Endothelial cell of umbilical vein (primary cell): ENCODE measurements at regions not wholly inside any gene's neighbourhood (a gene's known extent, or its start where the extent isn't known, plus 50 kb on each side); places are given as distances from the start of the nearest gene placed in this dataset.

Experiments
- BruUV-seq: library from RNA; stranded (reverse); fragments of 400-500 nt; replicated peaks from 2 replicates; lab custom pipeline; 2021; lab: Mats Ljungman, UMichigan
- CTCF ChIA-PET: fragments of 300-600, 350-600 bp; sonication (Branson Sonifier 250); formaldehyde crosslinking; loops from one replicate; lab custom pipeline; 2021; ENCODE audit warnings: antibody characterized with exemption, inconsistent platforms; lab: Charles Lee
- POLR2A ChIA-PET: fragments of 300-600, 350-600 bp; sonication (Branson Sonifier 250); formaldehyde crosslinking; loops from one replicate; lab custom pipeline; 2021; ENCODE audit warnings: antibody characterized with exemption, inconsistent platforms; lab: Charles Lee
- DNase-seq: peaks from one replicate; pipeline ENCODE4 v3.0.0-alpha.2; 2011; ENCODE audit warnings: low read depth, low spot score
- FAIRE-seq: peaks from 2 replicates; lab custom pipeline; 2011; peaks lifted over from hg19 to GRCh38; lab: Jason Lieb, UNC
- H2AFZ ChIP-seq: 2 replicates; pipeline ENCODE4 v1.6.0; 2012; ENCODE audit warnings: low read depth, low read length, control low read depth, inconsistent platforms
- H3K27ac ChIP-seq: 2 replicates; pipeline ENCODE4 v1.5.1; 2011; ENCODE audit warnings: low read depth, mild to moderate bottlenecking, control low read depth, low read length, moderate library complexity; ENCODE audit not compliant: insufficient read depth
- H3K27me3 ChIP-seq, 2 experiments: 2 replicates each; pipeline versions ENCODE4 v1.6.0 to v1.6.1; 2011; ENCODE audit warnings: low read length in 2 of 2, mixed read lengths in 1 of 2; ENCODE audit not compliant: control insufficient read depth in 2 of 2, insufficient read depth in 2 of 2
- H3K36me3 ChIP-seq, 2 experiments: 2 replicates in 1 of 2; 3 replicates in 1 of 2; pipeline ENCODE4 v1.5.1; 2011; ENCODE audit warnings: low read length in 2 of 2, mild to moderate bottlenecking in 1 of 2, moderate library complexity in 1 of 2; ENCODE audit not compliant: control insufficient read depth in 2 of 2, insufficient read depth in 2 of 2; ENCODE audit errors: extremely low read depth in 1 of 2
- H3K4me1 ChIP-seq: 3 replicates; pipeline ENCODE4 v1.5.1; 2011; ENCODE audit warnings: mild to moderate bottlenecking, low read length; ENCODE audit not compliant: control insufficient read depth, insufficient read depth; ENCODE audit errors: extremely low read depth
- H3K4me2 ChIP-seq: 2 replicates; pipeline ENCODE4 v1.6.1; 2011; ENCODE audit warnings: low read length, control low read depth, mixed read lengths; ENCODE audit not compliant: insufficient read depth
- H3K4me3 ChIP-seq, 3 experiments: fragments of 200-600 bp in 1 of 3; sonication (generic), shearing (Covaris generic) in 1 of 3; replicated peaks in 1 of 3; 2 replicates each; pipeline ENCODE4 v1.5.1; 2011 to 2016; ENCODE audit warnings: control low read depth in 3 of 3, low read length in 3 of 3, mild to moderate bottlenecking in 2 of 3, inconsistent platforms in 1 of 3, low read depth in 1 of 3, moderate library complexity in 1 of 3; ENCODE audit not compliant: insufficient read depth in 1 of 3
- H3K79me2 ChIP-seq: 2 replicates; pipeline ENCODE4 v1.6.0; 2012; ENCODE audit warnings: low read length, inconsistent platforms; ENCODE audit not compliant: control insufficient read depth, insufficient read depth
- H3K9ac ChIP-seq: replicated peaks from 2 replicates; pipeline ENCODE3; 2011; ENCODE audit warnings: low read length, control low read depth; ENCODE audit not compliant: insufficient read depth; ENCODE audit errors: extremely low read depth
- H3K9me1 ChIP-seq: replicated peaks from 3 replicates; pipeline ENCODE4 v1.6.0; 2011; ENCODE audit warnings: mild to moderate bottlenecking, low read length; ENCODE audit not compliant: control insufficient read depth, insufficient read depth; ENCODE audit errors: extremely low read depth
- H3K9me3 ChIP-seq: replicated peaks from 2 replicates; pipeline ENCODE4 v1.5.1; 2012; ENCODE audit warnings: low read length, inconsistent platforms; ENCODE audit not compliant: control insufficient read depth, insufficient read depth
- H4K20me1 ChIP-seq: replicated peaks from 2 replicates; pipeline ENCODE3; 2011; ENCODE audit warnings: mild to moderate bottlenecking, low read length; ENCODE audit not compliant: control insufficient read depth, insufficient read depth; ENCODE audit errors: extremely low read depth
- CTCF ChIP-seq, 2 donors: IDR thresholded peaks; 1 replicate in 1 of 2; 2 replicates in 1 of 2; pipeline ENCODE4 v1.5.1; 2011; ENCODE audit warnings: low read length in 2 of 2, mild to moderate bottlenecking in 2 of 2, moderate library complexity in 2 of 2, control low read depth in 1 of 2, inconsistent platforms in 1 of 2, low read depth in 1 of 2; ENCODE audit not compliant: insufficient read depth in 1 of 2; ENCODE audit errors: extremely low read depth in 1 of 2
- EZH2 ChIP-seq: IDR thresholded peaks from 2 replicates; pipeline ENCODE4 v1.6.1; 2012; ENCODE audit warnings: borderline replicate concordance, low read depth, mild to moderate bottlenecking, moderate library complexity, low read length, inconsistent platforms; ENCODE audit not compliant: severe bottlenecking
- FOS ChIP-seq: IDR thresholded peaks from 2 replicates; pipeline ENCODE4 v1.6.1; 2011; ENCODE audit warnings: mild to moderate bottlenecking, low read length, moderate library complexity, borderline replicate concordance; ENCODE audit not compliant: insufficient read depth
- GATA2 ChIP-seq: IDR thresholded peaks from 2 replicates; pipeline ENCODE4 v1.7.0; 2011; ENCODE audit warnings: low read depth, mild to moderate bottlenecking, moderate library complexity, mixed read lengths, low read length; ENCODE audit not compliant: insufficient read length, insufficient read depth
- JUN ChIP-seq: IDR thresholded peaks from 2 replicates; pipeline ENCODE4 v1.6.1; 2011; ENCODE audit warnings: borderline replicate concordance, low read depth; ENCODE audit not compliant: insufficient read length, insufficient read depth
- MYC ChIP-seq: IDR thresholded peaks from one replicate; pipeline ENCODE4 v1.6.1; 2011; ENCODE audit warnings: mild to moderate bottlenecking, low read depth, low read length
- POLR2A ChIP-seq: IDR thresholded peaks from 2 replicates; pipeline ENCODE4 v1.6.1; 2012; ENCODE audit warnings: low read depth, mild to moderate bottlenecking, control low read depth, low read length
- POLR2AphosphoS5 ChIP-seq: IDR thresholded peaks from 2 replicates; pipeline ENCODE4 v1.6.1; 2012; ENCODE audit warnings: low read depth, mild to moderate bottlenecking, control low read depth, low read length, moderate library complexity; ENCODE audit not compliant: insufficient read depth
- dilution Hi-C: fragments of 300-500 bp; cut with MboI; formaldehyde crosslinking; loops from one replicate; pipeline ENCODE4 v1.15.0; 2019; ENCODE audit warnings: low sequenced_read_pairs; ENCODE audit not compliant: extremely low pct_ligation_motif_present
- intact Hi-C: fragments of 100-400 bp; cut with micrococcal nuclease; formaldehyde crosslinking; loops from one replicate; pipeline ENCODE4 v1.10.0; 2022
- TF ChIP-seq, protein P1 (sequence below): IDR thresholded peaks from 2 replicates; pipeline ENCODE4 v1.6.1; 2011; ENCODE audit not compliant: insufficient read depth, insufficient read length

DNA sequence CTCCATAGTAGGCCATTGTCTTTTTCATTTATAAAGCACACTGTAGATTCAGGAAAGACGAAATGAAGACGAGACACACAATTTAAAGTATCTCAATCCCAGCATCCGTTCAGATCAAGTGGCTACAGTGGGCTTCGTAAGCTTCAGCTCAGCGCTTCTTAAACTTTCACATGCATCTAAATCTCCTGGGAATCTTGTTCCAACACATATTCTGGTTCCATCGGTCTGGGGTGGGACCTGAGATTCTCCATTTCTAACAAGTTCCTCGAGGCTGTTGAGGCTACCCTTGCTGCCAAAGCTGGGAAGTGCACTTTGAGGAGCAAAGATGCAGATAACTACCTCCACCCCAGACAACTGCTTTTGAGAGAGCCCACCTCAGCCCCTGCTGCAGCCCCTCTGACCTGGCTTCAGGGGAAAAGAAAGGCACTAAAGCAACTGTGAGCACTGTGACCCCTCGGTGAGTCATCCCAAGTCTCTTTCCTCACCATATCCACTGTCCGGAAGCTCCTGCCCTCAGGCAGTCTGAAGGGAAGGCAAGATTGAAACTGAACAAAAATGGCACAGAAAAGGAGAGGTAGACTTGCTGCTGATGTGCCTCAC lies 201.1 kb upstream of the FBXO11 start:
- Histone ChIP-seq H3K4me1 (peaks cover 30% of the 10 kb centered on the region), H2AFZ (peak overlapping the region; percentile 6), H3K9me3 (no peaks in the 10 kb centered on the region), H3K27me3 (no peaks in the 10 kb centered on the region), H3K27ac (peak overlapping the region; percentile 77), H3K79me2 (no peaks in the 10 kb centered on the region), H3K36me3 (no peaks in the 10 kb centered on the region), H3K9me1 (no peaks in the 10 kb centered on the region), H4K20me1 (no peaks in the 10 kb centered on the region), H3K9ac (peak overlapping the region; percentile 54), H3K4me2 (peak overlapping the region; percentile 23), H3K4me3 (no peak overlapping the region)
- dilution Hi-C loops (no loop called here), intact Hi-C loops (loop anchor here (2.0 to 5.0 kb wide), 3 partner anchors 241 to 770 kb away; no protein-coding TSS in a partner anchor)
- ChIA-PET POLR2A (no interaction called here), CTCF (interaction anchor here (0.6 to 3.8 kb wide), 20 partner anchors 14 to 670 kb away, joined by 3 to 67 read pairs (median 6); partner anchors contain the start of genes FBXO11 and MSH6)
- peak; percentile 76 for DNase-seq
- peak; percentile 91 for TF ChIP-seq FOS
- TF ChIP-seq EZH2: no peak
- TF ChIP-seq JUN: peak; percentile 82
- peak; percentile 86 for FAIRE-seq
- TSS peak; percentile 73 for BruUV-seq

DNA sequence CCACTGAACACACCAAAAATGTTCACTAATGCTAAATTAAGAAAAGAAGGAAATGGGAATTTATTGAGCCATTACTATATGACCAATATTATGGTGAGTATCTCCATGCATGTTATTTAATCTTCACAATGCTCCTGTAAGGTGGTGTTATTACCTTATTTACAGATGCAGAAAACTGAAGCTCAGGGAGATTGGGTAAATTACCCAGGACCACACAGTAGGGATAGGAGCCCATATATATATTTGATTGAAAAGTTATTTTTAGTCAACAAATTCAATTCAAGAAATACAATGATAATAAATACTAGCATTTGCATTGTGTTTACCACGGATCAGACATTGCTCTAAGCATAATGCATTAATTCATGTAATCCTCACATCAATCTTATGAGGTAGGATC lies 202.2 kb upstream of the FBXO11 start:
- Histone ChIP-seq H3K79me2 (no peaks in the 10 kb centered on the region), H4K20me1 (no peaks in the 10 kb centered on the region), H3K9me1 (no peaks in the 10 kb centered on the region), H3K9me3 (no peaks in the 10 kb centered on the region), H3K9ac (no peak overlapping the region), H3K4me2 (no peak overlapping the region), H3K27me3 (no peaks in the 10 kb centered on the region), H3K4me3 (no peak overlapping the region), H2AFZ (no peak overlapping the region), H3K36me3 (no peaks in the 10 kb centered on the region), H3K27ac (no peak overlapping the region), H3K4me1 (peaks cover 30% of the 10 kb centered on the region)
- BruUV-seq: no TSS peak
- FAIRE-seq (no peak), DNase-seq (no peak)
- TF ChIP-seq POLR2A: no peak
- TF ChIP-seq JUN: no peak
- TF ChIP-seq, protein P1, sequence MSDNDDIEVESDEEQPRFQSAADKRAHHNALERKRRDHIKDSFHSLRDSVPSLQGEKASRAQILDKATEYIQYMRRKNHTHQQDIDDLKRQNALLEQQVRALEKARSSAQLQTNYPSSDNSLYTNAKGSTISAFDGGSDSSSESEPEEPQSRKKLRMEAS: no peak
- no peak for TF ChIP-seq CTCF (IDR thresholded peaks at IDR 0.05; ENCODE audit: extremely low read depth in 1 of 2, insufficient read depth in 1 of 2, low read depth in 1 of 2, low read length in 2 of 2)
- TF ChIP-seq MYC: no peak
- TF ChIP-seq EZH2: no peak
- TF ChIP-seq GATA2: no peak
- TF ChIP-seq FOS: no peak
- no peak for TF ChIP-seq POLR2AphosphoS5
- ChIA-PET CTCF (no interaction called here), POLR2A (no interaction called here)
- intact Hi-C loops: loop anchor here (5.0 kb wide), 1 partner anchor 771 kb away; no protein-coding TSS in a partner anchor
- dilution Hi-C loops: no loop called here
